RPMI7951 (cell line): ENCODE measurements at regions not wholly inside any gene's neighbourhood (a gene's known extent, or its start where the extent isn't known, plus 50 kb on each side); places are given as distances from the start of the nearest gene placed in this dataset.
A peak's percentile ranks its signal among the peaks of the same experiment; 100 is the strongest.

ENCODE experiments used
- DNase-seq: peaks from one replicate; pipeline ENCODE4 v3.0.0-alpha.2; 2012; ENCODE audit warnings: low read depth

DNA sequence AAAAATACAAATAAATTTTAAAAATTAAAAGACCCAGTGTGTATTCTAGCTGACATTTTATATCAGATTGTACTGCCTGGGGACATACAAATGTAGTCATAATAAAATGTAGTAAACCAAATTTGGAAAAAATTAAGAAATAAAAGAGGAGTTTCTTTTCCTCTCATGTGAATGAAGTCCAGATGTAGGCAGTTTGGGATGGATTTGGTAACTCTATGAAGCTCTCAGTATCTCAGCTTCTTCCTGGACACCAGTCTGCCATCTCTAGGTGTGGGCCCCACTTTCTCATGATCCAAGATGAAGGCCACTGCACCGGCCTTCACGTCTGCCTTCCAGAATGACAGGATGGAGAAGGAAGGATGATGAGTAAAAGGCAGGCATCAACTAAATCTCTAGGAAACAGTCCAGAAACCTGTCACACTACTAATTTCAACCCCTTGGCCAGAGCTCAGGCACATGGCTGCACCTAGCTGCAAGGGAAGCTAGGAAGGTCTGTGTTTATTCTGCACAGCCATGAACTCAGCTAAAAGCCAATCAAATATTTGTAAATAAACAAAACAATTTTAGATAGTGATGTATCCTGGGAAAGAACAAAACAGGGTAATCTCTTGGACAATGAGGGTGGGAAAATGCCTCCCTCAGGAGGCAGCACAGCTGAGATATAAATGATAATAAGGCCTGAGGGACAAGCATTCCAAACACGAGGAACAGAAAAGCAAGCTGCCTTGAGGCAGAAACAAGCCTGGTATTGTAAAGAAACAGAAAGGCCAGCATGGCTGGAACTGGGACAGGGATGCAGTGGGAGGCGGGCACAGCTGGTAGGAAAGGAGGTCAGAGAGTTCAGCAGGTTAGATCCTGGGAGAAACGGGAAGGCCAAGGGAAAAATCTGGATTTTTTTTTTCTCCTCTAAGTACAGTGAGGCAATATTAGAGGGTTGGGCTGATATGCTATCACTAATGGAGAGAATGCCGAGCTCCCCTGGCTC is 88.5 kb upstream of the PTPN1 start:
- DNase-seq: no peak

DNA sequence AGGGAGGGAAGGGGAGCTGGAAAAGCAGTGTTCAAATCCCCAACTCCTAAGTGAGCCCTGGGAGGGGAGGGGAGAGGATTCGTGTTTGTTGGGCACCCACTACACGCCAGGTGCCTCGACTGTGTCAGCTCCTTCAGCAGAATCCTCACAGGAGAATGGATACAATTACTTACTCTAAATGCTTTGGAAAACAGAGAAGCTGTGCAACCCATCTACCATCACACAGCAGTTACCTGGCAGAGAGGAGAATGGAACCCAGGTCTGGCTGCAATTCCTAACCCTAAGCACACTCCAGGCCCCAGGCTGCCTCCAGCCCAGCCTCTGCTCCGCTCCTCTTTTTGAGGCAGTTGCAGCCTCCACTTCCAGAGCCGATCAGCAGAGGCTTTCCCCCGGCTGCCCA is 86.4 kb upstream of the PTPN1 start:
- no peak for DNase-seq

DNA sequence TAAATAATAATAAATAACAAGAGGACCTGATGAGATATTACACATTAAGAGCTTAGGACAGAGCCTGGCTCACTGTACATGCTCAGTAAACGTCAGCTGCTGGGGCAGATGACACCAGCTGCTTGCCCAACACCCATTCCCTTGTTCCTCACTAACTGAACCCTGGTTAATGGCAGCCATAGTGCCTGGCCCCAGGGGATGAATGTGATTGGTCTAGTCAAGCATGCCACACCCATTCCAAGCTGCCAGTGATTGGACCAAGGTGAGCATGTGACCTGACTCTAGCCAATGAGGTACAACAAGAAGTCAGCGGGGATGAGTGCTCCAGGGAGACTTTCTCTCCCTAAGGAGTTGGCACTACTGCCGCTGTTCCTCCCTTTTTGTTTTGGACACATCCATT is 85.1 kb upstream of the PTPN1 start:
- no peak for DNase-seq

DNA sequence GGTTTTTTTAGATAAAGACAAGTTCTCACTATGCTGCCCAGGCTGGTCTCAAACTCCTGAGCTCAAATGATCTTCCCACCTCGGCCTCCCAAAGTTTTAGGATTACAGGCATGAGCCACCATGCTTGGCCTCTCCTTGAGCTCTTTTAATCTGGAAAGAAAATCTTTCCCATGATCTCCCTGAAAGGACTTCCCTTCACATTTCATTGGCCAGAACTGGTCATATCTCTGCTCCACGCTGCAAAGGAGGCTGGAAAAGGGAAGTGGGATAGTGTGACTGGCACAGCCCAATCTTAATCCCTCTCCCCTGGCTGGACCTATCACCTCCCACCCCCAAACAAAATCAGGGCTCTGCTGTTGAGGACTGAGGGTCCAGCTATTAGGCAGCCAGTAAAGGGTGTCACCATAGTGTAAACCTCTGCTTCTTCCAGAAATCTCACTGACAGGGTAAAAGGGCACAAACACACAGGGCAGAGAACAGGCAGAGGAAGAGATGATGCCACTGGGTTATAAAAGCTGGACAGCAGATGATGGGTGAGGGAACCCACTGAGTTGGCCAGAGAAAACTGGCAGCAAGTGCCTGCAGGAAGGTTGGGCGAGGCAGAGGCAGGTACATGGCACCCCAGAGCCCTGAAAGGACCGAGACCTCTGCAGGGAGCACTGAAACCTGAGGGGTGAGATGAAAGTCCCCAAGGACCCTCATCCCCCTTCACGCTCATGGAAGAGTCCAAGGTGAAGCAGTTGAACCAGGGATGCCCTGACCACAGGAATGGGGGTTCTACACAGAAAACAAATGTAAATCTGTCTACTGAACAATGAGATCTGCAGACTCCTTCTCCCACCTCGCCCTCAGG is 83.1 kb upstream of the PTPN1 start:
- no peak for DNase-seq

DNA sequence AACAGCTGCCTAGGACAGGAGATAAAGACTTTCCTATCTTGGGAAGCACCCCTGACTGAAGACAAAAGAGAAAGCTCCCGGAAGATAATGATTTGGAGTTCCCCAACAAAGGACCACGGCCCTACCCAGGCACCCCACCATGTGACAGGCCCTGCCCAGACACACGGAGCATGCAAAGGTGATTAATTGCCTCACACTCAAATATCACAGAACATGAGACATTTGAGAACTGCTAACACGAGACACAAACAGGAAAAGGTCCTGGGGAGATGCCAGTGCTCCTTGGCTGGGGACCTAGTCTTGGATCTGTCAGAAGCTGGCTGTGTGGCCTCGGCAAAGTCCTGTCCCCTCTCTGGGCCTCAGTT is 82.5 kb upstream of the PTPN1 start:
- no peak for DNase-seq

DNA sequence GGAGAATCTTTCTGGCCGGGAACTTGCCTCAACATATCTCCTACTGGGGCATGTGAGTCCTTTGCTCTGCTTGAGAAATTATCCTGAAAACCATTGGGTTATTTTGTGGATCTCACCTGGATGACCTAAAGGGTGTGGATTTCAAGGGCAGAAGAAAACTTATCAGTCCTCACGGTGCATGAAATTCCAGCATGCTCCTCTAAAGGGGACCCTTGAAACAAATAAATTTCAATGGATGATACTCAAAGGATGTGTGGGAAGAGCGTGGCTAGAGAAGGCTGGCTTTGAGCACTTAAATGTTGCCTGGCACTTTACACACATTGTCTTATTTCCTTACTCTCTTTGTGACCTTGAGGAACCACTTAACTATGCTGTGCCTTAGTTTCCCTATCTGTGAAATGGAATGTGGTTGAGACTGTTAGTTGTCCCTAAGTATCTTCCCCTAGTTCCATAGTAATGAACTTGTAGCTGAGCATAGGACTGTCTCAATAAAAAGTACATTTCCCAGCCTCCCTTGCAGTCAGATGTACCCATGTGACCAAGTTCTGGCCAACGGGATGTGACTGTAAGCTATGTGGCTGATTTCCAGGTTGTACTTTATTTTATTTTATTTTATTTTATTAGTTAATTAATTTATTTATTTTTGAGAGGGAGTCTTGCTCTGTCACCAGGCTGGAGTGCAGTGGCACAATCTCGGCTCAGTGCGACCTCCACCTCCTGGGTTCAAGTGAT is 81.9 kb upstream of the PTPN1 start:
- no peak for DNase-seq

DNA sequence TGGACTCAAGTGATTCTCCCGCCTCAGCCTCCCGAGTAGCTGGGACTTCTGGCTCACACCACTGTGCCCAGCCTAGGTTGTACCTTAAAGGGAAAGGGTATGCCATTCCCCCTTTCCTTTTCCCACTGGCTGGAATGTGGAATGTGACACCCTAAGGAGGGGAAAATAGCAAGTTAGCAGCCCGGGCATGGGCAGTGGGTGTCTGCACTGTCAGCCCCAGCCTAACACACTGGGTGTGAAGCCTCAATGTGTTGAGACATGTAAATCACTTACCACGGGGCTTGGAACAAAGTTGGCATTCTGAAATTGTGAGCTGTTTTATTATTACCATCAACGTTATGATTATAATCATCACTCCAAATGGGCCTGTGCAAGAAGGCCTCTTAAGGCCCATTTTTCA is 80.8 kb upstream of the PTPN1 start:
- DNase-seq: no peak

DNA sequence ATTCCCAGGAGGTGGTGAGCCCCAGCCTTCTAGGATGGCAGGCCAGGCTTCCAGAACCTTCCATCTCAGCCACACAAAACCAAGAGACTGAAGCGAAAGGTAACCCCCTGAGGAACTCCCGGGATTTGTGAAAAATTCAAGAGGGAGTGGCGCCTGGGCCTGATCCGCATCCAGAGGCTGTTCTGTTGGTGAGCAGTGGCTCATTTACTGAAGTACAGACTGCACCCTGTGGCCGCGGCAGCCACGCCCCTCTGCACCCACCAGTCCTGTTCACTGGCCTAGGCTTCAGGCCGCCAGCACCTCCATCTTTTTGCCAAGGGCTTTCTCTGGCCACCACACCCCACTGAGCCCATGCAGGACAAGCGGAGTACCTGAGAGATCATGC is 79.1 kb upstream of the PTPN1 start:
- no peak for DNase-seq

DNA sequence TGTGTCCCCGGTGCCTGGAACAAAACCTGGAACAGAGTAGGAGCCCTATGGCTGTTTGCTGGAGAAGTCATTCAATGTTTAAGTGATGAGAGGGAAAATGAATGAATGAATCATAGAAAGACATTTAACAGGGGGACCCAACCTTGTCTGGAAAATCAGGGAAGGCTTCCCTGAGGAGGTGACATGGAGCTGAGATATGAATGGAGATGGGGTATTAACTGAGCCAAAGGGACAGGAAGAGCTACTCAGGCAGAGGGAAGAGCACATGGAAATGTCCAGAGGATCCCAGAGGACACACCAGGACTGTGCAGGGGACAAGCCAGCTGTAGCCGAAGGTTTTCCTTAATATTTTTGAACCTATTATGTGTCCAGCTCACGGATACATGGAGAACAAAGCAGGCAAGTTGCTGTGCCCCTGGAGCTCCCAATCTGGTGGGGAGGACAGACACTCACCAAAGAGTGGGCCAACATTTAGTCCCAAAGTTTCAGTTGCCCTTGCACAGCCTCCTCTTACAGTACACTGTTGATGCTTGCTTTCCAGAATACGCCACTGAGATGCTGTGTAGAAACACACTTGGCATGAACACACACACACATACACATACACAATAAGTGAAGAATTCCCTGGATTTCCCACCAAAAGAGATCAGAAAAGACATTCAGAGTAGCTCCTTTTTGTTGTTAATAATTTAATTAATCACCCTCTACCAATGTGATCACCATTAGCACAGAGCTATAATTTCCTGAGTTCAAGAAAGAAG is 77.0 kb upstream of the PTPN1 start:
- no peak for DNase-seq

DNA sequence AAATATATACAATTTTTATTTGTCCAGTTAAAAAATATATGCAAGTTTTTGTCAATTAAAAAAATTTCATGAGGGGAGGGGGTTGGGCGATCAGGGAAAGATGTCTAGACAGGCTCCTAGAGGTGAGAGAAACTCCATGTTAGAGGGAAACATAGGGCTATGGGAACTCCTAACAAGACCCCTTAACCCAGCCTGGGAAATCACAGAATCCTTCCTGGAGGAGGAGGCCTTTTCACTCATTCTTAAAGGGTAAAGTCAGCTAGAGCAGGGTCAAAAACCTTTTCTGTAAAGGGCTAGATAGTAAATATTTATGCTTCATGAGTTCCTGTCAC is 75.9 kb upstream of the PTPN1 start:
- DNase-seq: no peak

DNA sequence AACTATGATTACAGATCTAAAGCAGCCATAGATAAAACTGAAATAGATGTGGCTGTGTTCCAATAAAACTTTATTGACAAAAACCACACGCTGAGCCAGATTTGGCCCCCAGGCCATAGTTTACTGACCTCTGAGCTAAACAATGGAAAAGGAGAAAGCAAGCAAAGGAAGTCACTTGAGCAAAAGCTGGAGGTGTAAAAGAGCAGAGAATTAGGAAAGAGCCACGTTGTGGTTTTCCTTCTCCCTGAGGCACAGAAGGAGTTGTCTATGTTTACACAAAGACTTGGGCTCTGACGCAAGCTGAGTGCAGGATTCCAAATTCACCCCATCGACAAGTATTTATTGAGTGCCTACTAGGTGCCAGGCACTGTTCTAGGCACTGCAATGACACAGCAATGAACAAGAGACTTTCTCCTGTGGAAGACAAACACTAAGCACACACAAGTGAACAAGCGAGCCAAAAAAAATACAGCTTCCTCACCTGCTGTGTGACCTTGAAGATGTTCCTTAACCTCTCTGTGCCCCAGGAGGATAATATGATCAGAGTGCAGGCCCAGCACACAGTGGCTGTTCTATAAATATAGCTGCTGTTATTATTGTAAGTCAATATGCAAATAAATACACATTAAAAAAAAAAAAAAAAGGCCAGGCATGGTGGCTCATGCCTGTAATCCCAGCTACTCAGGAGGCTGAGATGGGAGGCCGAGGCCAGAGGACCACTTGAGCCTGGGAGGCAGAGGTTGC is 75.4 kb upstream of the PTPN1 start:
- DNase-seq: peak; percentile 97

DNA sequence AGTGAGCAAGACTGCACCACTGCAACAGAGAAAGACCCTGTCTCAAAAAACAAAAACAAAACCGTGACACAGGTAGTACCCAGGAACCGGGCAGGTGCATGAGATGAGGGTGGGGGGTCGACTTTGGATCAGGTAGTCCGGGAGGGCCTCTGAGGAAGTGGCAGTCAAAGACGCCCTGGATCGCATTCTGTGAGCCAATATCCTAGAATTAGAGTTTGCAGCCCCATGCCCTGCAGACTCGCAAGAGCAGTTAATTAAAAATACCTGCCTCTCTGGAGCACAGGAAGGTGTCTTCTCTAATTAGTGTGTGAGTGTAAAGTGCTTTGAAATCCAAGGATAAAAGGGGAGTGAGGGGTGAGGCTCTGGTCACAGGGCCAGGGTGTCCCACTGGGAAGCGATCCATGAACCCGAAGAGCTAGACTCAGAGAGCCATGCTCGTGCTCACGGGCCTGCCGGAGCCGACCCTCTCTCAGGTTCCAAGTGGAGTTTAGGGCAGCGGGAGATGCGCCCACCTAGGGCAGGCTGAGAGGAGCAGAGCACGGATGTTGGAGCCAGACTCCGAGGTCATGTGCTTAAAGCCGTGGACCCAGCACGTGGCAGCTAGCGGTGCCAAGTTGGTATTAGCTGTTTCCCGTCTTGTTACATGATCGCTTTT is 74.7 kb upstream of the PTPN1 start:
- DNase-seq: no peak

DNA sequence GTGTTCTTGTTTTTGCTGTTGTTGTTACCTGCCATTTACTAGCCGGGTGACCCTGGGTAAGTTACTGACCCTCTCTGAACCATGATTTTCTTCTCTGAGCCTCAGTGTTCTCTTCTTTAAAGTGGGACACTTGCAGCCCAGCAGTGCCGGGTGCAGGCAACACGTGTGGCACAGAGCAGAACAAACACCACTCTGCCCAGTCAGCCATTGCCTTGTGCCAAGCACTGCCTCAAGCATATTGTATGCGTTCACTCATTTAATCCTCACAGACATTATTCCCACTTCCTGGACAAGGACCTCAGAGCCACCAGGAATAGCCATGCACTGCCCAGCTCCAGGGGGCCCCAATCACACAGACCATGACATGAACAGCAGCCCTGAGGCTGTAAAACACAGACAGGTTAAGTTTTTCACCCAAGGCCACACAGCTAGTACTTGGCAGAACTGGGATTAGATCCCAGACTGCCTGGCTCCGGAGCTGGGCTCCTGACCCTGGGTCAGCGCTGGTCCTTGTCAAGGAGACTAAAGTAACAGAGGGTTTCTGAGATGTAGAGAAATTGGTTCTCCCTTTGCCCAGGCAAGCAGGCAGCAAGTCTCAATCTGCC is 74.0 kb upstream of the PTPN1 start:
- DNase-seq: peak; percentile 56

DNA sequence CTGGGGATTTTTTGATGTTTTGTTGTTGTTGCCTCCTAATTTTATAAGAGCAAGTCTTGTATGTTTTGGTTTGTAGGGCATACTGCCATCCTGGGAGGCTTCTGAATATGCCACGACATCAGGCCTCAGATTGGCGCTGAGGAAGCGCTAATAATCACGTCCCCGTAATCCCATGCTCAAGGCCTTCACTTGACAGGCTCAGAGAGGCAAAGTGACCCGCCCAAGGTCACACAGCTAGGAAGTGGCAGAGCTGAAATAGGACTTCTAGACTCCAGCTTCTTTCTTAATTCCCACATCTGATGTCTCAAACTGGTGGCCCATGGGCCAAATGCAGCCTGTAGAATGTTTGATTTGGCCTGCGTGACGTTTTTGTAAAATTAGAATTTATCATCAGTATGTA is 73.5 kb upstream of the PTPN1 start:
- no peak for DNase-seq

DNA sequence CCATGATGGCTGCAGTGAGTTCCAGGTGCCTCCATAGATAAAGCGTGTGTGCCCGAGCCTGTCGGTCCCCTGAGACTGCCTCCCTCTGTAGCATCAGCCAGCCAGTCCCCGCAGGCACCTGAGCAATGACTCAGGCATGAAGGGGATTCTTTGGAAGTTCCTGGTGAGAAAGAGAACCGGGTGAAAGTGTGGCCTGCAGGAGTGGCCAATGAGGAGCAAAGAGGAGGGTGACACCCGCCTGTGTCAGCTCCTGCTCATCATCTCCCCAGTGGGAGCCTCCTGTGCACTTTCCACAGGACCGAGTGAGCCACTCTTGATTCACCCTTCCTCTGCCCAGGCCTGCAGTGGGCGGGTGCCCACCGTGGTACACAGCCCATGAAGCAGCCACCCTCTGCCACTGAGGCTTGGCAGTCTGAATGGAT is 71.2 kb upstream of the PTPN1 start:
- peak; percentile 97 for DNase-seq

DNA sequence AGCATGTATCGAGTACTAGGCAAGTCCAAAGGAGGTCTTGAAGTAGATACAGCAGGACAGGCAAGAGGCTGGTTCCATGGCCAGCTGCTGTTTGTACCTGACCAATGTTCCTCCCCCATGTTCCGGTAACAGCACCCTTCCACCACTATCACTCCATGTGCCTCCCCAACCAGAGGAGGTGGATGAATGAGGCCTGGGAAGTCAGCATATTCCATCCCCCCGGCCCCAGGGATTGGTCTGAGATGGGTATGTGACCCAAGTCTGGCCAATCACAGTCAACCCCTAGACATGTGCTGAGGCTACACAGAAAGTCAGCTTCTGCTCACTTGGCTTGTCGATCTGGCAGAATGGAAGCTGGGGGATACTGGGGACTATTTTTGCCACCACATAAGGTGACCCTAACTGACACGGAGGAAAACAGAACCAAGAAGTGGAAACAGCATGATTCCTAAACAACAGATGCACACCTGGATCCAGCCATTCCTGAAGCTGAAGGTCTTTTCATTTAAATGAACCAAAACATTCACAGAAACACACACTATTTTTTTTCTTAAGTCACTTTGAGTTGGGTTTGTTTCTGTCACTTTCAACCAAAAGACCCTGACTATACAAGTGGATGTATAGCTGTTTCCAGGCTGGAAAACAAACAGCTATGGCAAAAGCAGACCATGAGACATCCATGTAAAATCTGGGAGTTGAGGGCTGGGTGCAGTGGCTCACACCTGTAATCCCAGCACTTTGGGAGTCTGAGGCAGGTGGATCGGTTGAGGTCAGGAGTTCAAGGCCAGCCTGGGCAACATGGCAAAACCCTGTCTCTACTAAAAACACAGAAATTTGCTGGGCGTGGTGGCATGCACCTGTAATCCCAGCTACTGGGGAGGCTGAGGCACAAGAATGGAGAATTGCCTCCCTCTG is 70.4 kb upstream of the PTPN1 start:
- DNase-seq: peak; percentile 35

DNA sequence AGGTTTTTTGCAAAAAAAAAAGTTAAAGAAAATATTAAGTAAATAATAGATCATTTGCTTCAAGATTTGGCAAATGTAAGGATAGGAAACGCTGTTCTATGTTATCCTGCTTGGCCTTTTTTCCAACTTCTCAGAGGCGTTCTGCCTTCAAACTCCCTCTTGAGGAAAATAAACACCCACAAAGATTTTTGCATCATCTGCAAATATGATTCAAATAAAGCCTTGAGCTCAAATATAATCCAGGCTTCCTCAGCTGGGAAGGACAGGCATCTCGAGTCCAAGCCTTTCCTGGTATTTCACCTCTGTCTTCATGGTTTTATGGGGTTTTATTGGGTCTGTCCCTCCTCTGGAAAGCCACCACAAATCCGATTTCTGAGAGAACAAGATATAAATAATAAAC is 67.7 kb upstream of the PTPN1 start:
- no peak for DNase-seq

DNA sequence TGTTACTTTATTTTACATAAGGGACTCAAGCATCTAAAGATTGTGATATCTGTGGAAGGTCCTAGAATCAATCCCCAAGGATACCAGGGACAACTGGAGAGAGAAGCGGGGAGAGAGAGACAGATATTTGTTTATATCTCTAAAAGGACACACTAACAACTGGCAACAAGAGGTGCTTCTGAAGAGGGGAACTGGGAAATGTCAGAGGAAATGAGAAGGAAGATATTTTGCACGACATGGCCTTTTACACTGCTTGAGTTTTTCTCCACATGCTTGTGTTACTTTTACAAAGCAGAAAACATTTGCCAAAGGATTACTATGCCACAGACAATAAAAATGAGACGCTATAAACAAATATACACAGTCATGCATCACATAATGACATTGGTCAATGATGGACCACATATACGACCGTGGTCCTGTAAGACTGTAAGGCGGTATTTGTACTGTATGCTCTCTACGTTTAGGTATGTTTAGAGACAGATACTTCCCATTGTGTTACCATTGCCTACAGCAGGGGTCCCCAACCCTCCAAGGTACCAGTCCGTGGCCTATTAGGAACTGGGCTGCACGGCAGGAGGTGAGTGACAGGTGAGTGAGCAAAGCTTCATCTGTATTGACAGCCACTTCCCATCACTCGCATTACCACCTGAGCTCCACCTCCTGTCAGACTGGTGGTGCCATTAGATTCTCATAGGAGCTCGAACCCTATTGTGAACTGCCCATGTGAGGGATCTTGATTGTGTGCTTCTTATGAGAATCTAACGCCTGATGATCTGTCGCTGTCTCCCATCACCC is 64.6 kb upstream of the PTPN1 start:
- no peak for DNase-seq
